OCI-LY7 (cell line): ENCODE measurements at regions not wholly inside any gene's neighbourhood (a gene's known extent, or its start where the extent isn't known, plus 50 kb on each side); places are given as distances from the start of the nearest gene placed in this dataset.

Source experiments
- BruUV-seq: library from RNA; stranded (reverse); fragments of 400-500 nt; replicated peaks from 2 replicates; lab custom pipeline; 2021; lab: Mats Ljungman, UMichigan
- CTCF ChIA-PET: fragments of 300-600 bp; sonication (Branson Sonifier 250); formaldehyde crosslinking; loops from one replicate; lab custom pipeline; 2022; ENCODE audit warnings: antibody characterized with exemption; ENCODE audit not compliant: unreplicated experiment; lab: Charles Lee
- POLR2A ChIA-PET: fragments of 300-600 bp; sonication (Branson Sonifier 250); formaldehyde crosslinking; loops from one replicate; lab custom pipeline; 2022; ENCODE audit warnings: antibody characterized with exemption; lab: Charles Lee
- DNase-seq: peaks from one replicate; pipeline ENCODE4 v3.0.0-alpha.2; 2015; ENCODE audit warnings: low spot score
- H2AFZ ChIP-seq: fragments of 200-600 bp; sonication (generic), shearing (Covaris generic); 2 replicates; pipeline ENCODE4 v1.6.1; 2014; ENCODE audit warnings: mild to moderate bottlenecking, antibody characterized with exemption, low read length, moderate library complexity
- H3K27ac ChIP-seq: fragments of 200-600 bp; sonication (generic); 2 replicates; pipeline ENCODE4 v1.5.1; 2014; ENCODE audit warnings: mixed run types, low read depth, mild to moderate bottlenecking, moderate library complexity, low read length, inconsistent platforms; ENCODE audit not compliant: poor library complexity, severe bottlenecking
- H3K36me3 ChIP-seq: fragments of 200-600 bp; sonication (generic); 2 replicates; pipeline ENCODE4 v1.6.1; 2014; ENCODE audit warnings: mild to moderate bottlenecking, antibody characterized with exemption, low read length, moderate library complexity, mixed read lengths; ENCODE audit not compliant: insufficient read depth
- H3K4me1 ChIP-seq: fragments of 200-600 bp; sonication (generic); 2 replicates; pipeline ENCODE4 v1.5.1; 2014; ENCODE audit warnings: mild to moderate bottlenecking, low read length; ENCODE audit not compliant: insufficient read depth, poor library complexity, severe bottlenecking
- H3K4me2 ChIP-seq: fragments of 200-600 bp; sonication (generic); 2 replicates; pipeline ENCODE4 v1.6.1; 2014; ENCODE audit warnings: mild to moderate bottlenecking, low read length
- H3K4me3 ChIP-seq: fragments of 200-600 bp; sonication (generic); 2 replicates; pipeline ENCODE4 v1.5.1; 2014; ENCODE audit warnings: mild to moderate bottlenecking, low read depth, low read length; ENCODE audit not compliant: poor library complexity, severe bottlenecking
- H3K79me2 ChIP-seq: fragments of 200-600 bp; sonication (generic); 2 replicates; pipeline ENCODE4 v1.6.1; 2016; ENCODE audit warnings: low read depth, mild to moderate bottlenecking, low read length, moderate library complexity, mixed read lengths; ENCODE audit not compliant: insufficient read depth
- H3K9me2 ChIP-seq: fragments of 200-600 bp; sonication (generic); 2 replicates; pipeline ENCODE4 v1.6.1; 2016; ENCODE audit warnings: mild to moderate bottlenecking, low read length, mixed read lengths; ENCODE audit not compliant: insufficient read depth
- H3K9me3 ChIP-seq: fragments of 200-600 bp; sonication (generic); 2 replicates; pipeline ENCODE4 v1.6.1; 2014; ENCODE audit warnings: mild to moderate bottlenecking, mixed run types, low read length, mixed read lengths
- H4K20me1 ChIP-seq: fragments of 200-600 bp; sonication (generic); 2 replicates; pipeline ENCODE4 v1.6.1; 2014; ENCODE audit warnings: mild to moderate bottlenecking, antibody characterized with exemption, low read length, moderate library complexity, mixed read lengths; ENCODE audit not compliant: insufficient read depth
- EZH2phosphoT487 ChIP-seq: fragments of 200-600 bp; sonication (generic); IDR thresholded peaks from 2 replicates; pipeline ENCODE4 v1.6.1; 2018; ENCODE audit warnings: low read depth, borderline replicate concordance, mild to moderate bottlenecking, mixed run types, antibody characterized with exemption, low read length, moderate library complexity, mixed read lengths
- intact Hi-C: fragments of 100-400 bp; cut with micrococcal nuclease; formaldehyde crosslinking; loops from one replicate; pipeline ENCODE4 v1.10.0; 2022; ENCODE audit not compliant: unreplicated experiment
- TF ChIP-seq, protein P1 (sequence below): fragments of 200-600 bp; sonication (generic); conservative IDR thresholded peaks from 2 replicates; pipeline ENCODE4 v1.5.1; 2014; ENCODE audit warnings: mild to moderate bottlenecking, antibody characterized with exemption, low read length, moderate library complexity, mixed read lengths

DNA sequence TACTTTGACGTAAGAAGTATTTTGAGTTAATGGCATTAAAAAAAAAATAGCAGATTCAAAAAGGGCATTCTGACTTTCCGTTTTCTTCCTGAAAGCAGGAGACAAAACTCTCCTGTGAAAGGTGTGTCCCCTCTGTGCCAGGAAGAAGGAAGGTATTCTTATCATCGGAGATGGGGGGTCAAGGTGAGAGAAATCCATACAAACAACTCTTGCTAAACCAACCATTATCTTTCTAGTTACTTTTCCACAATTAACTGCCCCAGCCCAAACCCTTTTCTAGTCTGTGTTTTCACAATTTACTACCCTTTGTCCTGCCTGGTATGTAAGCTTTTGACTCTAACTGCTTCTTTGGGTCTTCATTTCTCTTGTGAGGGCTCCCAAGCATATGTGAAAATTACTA lies 717.3 kb downstream of the EPM2A start:
- no peaks in the 10 kb centered on the region for H3K79me2 ChIP-seq
- H3K36me3 ChIP-seq, result no peaks in the 10 kb centered on the region
- no peak overlapping the region for H3K4me3 ChIP-seq
- no peak for DNase-seq
- H3K9me2 ChIP-seq, result no peaks in the 10 kb centered on the region
- no peak overlapping the region for H3K27ac ChIP-seq
- H4K20me1 ChIP-seq, result no peaks in the 10 kb centered on the region
- no TSS peak for BruUV-seq
- no peaks in the 10 kb centered on the region for H3K9me3 ChIP-seq
- no peaks in the 10 kb centered on the region for H3K4me1 ChIP-seq
- ChIA-PET CTCF (no interaction called here), POLR2A (interaction anchor here (0.6 kb wide), 1 partner anchor 523 kb away, joined by 3 read pairs; no protein-coding TSS in a partner anchor)
- intact Hi-C loops, result no loop called here
- H3K4me2 ChIP-seq, result no peak overlapping the region
- H2AFZ ChIP-seq, result no peak overlapping the region
- TF ChIP-seq, protein P1, sequence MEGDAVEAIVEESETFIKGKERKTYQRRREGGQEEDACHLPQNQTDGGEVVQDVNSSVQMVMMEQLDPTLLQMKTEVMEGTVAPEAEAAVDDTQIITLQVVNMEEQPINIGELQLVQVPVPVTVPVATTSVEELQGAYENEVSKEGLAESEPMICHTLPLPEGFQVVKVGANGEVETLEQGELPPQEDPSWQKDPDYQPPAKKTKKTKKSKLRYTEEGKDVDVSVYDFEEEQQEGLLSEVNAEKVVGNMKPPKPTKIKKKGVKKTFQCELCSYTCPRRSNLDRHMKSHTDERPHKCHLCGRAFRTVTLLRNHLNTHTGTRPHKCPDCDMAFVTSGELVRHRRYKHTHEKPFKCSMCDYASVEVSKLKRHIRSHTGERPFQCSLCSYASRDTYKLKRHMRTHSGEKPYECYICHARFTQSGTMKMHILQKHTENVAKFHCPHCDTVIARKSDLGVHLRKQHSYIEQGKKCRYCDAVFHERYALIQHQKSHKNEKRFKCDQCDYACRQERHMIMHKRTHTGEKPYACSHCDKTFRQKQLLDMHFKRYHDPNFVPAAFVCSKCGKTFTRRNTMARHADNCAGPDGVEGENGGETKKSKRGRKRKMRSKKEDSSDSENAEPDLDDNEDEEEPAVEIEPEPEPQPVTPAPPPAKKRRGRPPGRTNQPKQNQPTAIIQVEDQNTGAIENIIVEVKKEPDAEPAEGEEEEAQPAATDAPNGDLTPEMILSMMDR, result no peak
- no peak for TF ChIP-seq EZH2phosphoT487

DNA sequence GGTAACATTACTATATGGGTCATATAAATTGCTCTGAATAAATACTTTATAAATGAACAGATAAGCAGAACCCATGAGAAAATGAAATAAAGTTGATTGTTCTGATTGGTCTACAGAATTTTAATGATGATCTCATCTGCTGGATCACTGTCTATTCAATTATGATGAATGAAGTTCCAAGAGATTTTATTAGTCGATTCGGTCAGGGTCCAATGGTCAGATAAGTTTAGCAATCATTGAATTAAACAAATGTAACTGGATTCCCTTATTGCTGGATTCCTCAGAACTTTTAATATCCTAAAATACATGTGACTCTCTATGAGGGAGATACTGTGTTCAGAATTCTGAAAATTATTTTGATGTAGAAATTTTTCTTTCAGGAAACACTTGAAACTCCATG lies 715.2 kb downstream of the EPM2A start:
- Histone ChIP-seq H3K36me3 (no peaks in the 10 kb centered on the region), H3K27ac (no peak overlapping the region), H3K9me3 (no peaks in the 10 kb centered on the region), H3K4me3 (no peak overlapping the region), H2AFZ (no peak overlapping the region), H3K9me2 (no peaks in the 10 kb centered on the region), H3K79me2 (no peaks in the 10 kb centered on the region), H3K4me1 (no peaks in the 10 kb centered on the region), H4K20me1 (no peaks in the 10 kb centered on the region), H3K4me2 (no peak overlapping the region)
- DNase-seq, result no peak
- BruUV-seq, result no TSS peak
- ChIA-PET POLR2A (interaction anchor here (0.6 kb wide), 1 partner anchor 1176 kb away, joined by 3 read pairs; no protein-coding TSS in a partner anchor), CTCF (no interaction called here)
- intact Hi-C loops, result no loop called here
- TF ChIP-seq EZH2phosphoT487, result no peak
- TF ChIP-seq, protein P1, result no peak

DNA sequence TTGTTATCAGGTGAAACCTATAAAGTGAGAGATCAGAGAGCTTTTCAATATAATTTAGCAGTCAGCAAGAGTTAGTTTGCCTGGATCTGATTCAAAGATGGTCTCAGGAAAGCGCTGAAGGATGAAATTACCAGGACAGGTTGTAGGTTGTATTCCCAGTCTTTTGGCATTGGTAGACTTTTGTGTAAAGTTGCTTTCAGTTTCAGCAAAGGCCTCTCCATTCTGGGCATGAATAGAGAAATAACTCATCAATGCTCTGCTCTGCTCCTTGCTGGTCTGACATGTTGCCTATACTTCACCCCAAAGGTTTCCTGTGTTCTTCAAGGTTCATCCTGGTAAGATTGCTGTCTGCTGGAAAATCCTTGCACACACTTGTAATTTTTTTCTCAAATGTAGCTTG lies 714.8 kb downstream of the EPM2A start:
- no peaks in the 10 kb centered on the region for H3K36me3 ChIP-seq

More for the DNA sequence above, 714.8 kb downstream of the EPM2A start:
- intact Hi-C loops, result no loop called here
- CTCF ChIA-PET, result no interaction called here
- no peaks in the 10 kb centered on the region for H3K4me1 ChIP-seq
- no peak overlapping the region for H3K4me2 ChIP-seq
- H3K27ac ChIP-seq, result no peak overlapping the region
- TF ChIP-seq, protein P1, result no peak
- no peak for TF ChIP-seq EZH2phosphoT487
- DNase-seq, result no peak
- no peaks in the 10 kb centered on the region for H3K9me2 ChIP-seq
- H2AFZ ChIP-seq, result no peak overlapping the region
- no peaks in the 10 kb centered on the region for H4K20me1 ChIP-seq
- no peaks in the 10 kb centered on the region for H3K79me2 ChIP-seq
- BruUV-seq, result no TSS peak
- no peaks in the 10 kb centered on the region for H3K9me3 ChIP-seq
- POLR2A ChIA-PET, result interaction anchor here (0.6 kb wide), 1 partner anchor 1177 kb away, joined by 3 read pairs; no protein-coding TSS in a partner anchor
- no peak overlapping the region for H3K4me3 ChIP-seq
